Liver (tissue), 3 donors: ENCODE measurements at regions not wholly inside any gene's neighbourhood (a gene's known extent, or its start where the extent isn't known, plus 50 kb on each side); places are given as distances from the start of the nearest gene placed in this dataset.
"Not testable (repeated sequence)": the region's sequence is repeated elsewhere in the genome, so short reads cannot be mapped to it uniquely, and the experiment has no call there.

Source experiments
- CTCF ChIP-seq: fragments of 150-350 bp; IDR thresholded peaks from 2 replicates; pipeline ENCODE4 v1.5.1; 2017; ENCODE audit warnings: improper control_type of control experiment, low read depth, low read length; ENCODE audit not compliant: missing input control
- FOXA1 ChIP-seq: IDR thresholded peaks from 2 replicates; pipeline ENCODE4 v1.6.1; 2016; ENCODE audit warnings: antibody characterized with exemption
- GABPA ChIP-seq, 2 donors: IDR thresholded peaks in 1 of 2; conservative IDR thresholded peaks in 1 of 2; 2 replicates each; pipeline ENCODE4 v1.6.1; 2016; ENCODE audit warnings: antibody characterized with exemption in 2 of 2, mild to moderate bottlenecking in 1 of 2, moderate library complexity in 1 of 2
- JUND ChIP-seq, 2 donors: IDR thresholded peaks; 2 replicates each; pipeline ENCODE4 v1.6.1; 2016; ENCODE audit warnings: antibody characterized with exemption in 2 of 2
- MAX ChIP-seq: IDR thresholded peaks from 2 replicates; pipeline ENCODE4 v1.6.1; 2016; ENCODE audit warnings: antibody characterized with exemption
- RAD21 ChIP-seq, 2 donors: IDR thresholded peaks; 2 replicates each; pipeline ENCODE4 v1.6.1; 2016; ENCODE audit warnings: antibody characterized with exemption in 2 of 2, mild to moderate bottlenecking in 2 of 2
- REST ChIP-seq: IDR thresholded peaks from 2 replicates; pipeline ENCODE4 v1.6.1; 2016; ENCODE audit warnings: antibody characterized with exemption, mild to moderate bottlenecking
- SP1 ChIP-seq: IDR thresholded peaks from 2 replicates; pipeline ENCODE4 v1.6.1; 2018; ENCODE audit warnings: antibody characterized with exemption, mild to moderate bottlenecking
- TAF1 ChIP-seq: conservative IDR thresholded peaks from 2 replicates; pipeline ENCODE4 v1.6.1; 2016; ENCODE audit warnings: antibody characterized with exemption, mild to moderate bottlenecking
- YY1 ChIP-seq: IDR thresholded peaks from 2 replicates; pipeline ENCODE4 v1.6.1; 2016; ENCODE audit warnings: antibody characterized with exemption, mild to moderate bottlenecking
- donor health status: healthy.
- donor health status: healthy.

- TF ChIP-seq CTCF; JUND (IDR thresholded peaks at IDR 0.05); RAD21 (IDR thresholded peaks at IDR 0.05); REST; MAX; TAF1; GABPA (IDR thresholded peaks at IDR 0.05 in 1 of 2, conservative IDR thresholded peaks at IDR 0.05 in 1 of 2); YY1; SP1; FOXA1: not testable (repeated sequence)
These were observed 1112.1 kb upstream of the TMEM132C start for GRCh38 chr12:127154830-127155229.
